ENCODE measurements at regions not wholly inside any gene's neighbourhood (a gene's known extent, or its start where the extent isn't known, plus 50 kb on each side); places are given as distances from the start of the nearest gene placed in this dataset.

GRCh38 chr2:16784652-16785051 lies 119.0 kb upstream of the CYRIA start (continued):
- TF ChIP-seq EGR1 (IDR thresholded peaks at IDR 0.05; ENCODE audit: low read depth) (no peak), YY1 (IDR thresholded peaks at IDR 0.05; ENCODE audit: extremely low read depth, insufficient replicate concordance, low read depth, low read length) (no peak), ELF1 (IDR thresholded peaks at IDR 0.05; ENCODE audit: borderline replicate concordance, low read depth) (no peak), SRF (IDR thresholded peaks at IDR 0.05; ENCODE audit: low read depth) (no peak), FOSL1 (IDR thresholded peaks at IDR 0.05; ENCODE audit: low read depth) (no peak), SIN3A (IDR thresholded peaks at IDR 0.05; ENCODE audit: low read depth) (no peak), CEBPB (IDR thresholded peaks at IDR 0.05; ENCODE audit: low read depth) (no peak)

- no peaks in the 10 kb centered on the region for H3K4me1 ChIP-seq (ENCODE audit: control insufficient read depth in 1 of 2, insufficient read depth in 2 of 2, low read length in 2 of 2)
Observed at GRCh38 chr2:16777123-16777870, 111.7 kb upstream of the CYRIA start.

GRCh38 chr2:16775899-16776231 lies 110.2 kb upstream of the CYRIA start:
- Histone ChIP-seq H3K36me3 (ENCODE audit: control insufficient read depth in 1 of 2, insufficient read depth in 2 of 2, low read length in 2 of 2) (no peaks in the 10 kb centered on the region), H4K20me1 (ENCODE audit: insufficient read depth) (no peaks in the 10 kb centered on the region), H3K4me1 (ENCODE audit: control insufficient read depth in 1 of 2, insufficient read depth in 2 of 2, low read length in 2 of 2) (no peaks in the 10 kb centered on the region), H3K4me2 (ENCODE audit: low read length) (no peak overlapping the region), H3K9me3 (ENCODE audit: control insufficient read depth in 1 of 2, insufficient read depth in 1 of 2, low read depth in 1 of 2, low read length in 2 of 2) (no peaks in the 10 kb centered on the region), H3K27ac (ENCODE audit: low read depth, low read length) (no peak overlapping the region), H3K27me3 (ENCODE audit: insufficient read depth, low read length) (peaks cover 6% of the 10 kb centered on the region; the same call in 1 of the 2 replicates), H3K9me2 (ENCODE audit: insufficient read depth) (no peaks in the 10 kb centered on the region), H2AFZ (ENCODE audit: low read depth, low read length, poor library complexity, severe bottlenecking) (no peak overlapping the region), H3K9ac (ENCODE audit: low read length) (no peak overlapping the region), H3K4me3 (replicated peaks in 1 of 2; ENCODE audit: low read depth in 1 of 2, low read length in 2 of 2) (no peak overlapping the region), H3K79me2 (ENCODE audit: insufficient read depth, low read length) (no peaks in the 10 kb centered on the region)
- DNase-seq (ENCODE audit: low read depth, low spot score) (no peak), ATAC-seq (no peak)
- ChIA-PET CTCF (interaction anchor here (0.7 to 2.0 kb wide), 3 partner anchors 534 to 896 kb away, joined by 3 to 9 read pairs (median 4); no protein-coding TSS in a partner anchor), POLR2A (no interaction called here), RAD21 (ENCODE audit: low non-redundant PET in 1 of 2, low total read pairs in 2 of 2, uncharacterized antibody in 2 of 2, unreplicated experiment in 2 of 2) (no interaction called here)
- BruUV-seq (replicated peaks): no TSS peak
- TF ChIP-seq EZH2 (IDR thresholded peaks at IDR 0.05): no peak
- no peak for TF ChIP-seq ATF3 (IDR thresholded peaks at IDR 0.05)
- no peak for TF ChIP-seq JUND (IDR thresholded peaks at IDR 0.05)
- no peak for TF ChIP-seq ZBTB33 (IDR thresholded peaks at IDR 0.05; ENCODE audit: extremely low read depth, insufficient replicate concordance, low read length)
- no peak for TF ChIP-seq ZFX (IDR thresholded peaks at IDR 0.05)
- TF ChIP-seq SRF (IDR thresholded peaks at IDR 0.05; ENCODE audit: low read depth): no peak
- TF ChIP-seq FOSL1 (IDR thresholded peaks at IDR 0.05; ENCODE audit: low read depth): no peak
- no peak for TF ChIP-seq TCF7L2 (IDR thresholded peaks at IDR 0.05; ENCODE audit: borderline replicate concordance, extremely low read depth, insufficient read depth, insufficient read length)
- TF ChIP-seq SP1 (IDR thresholded peaks at IDR 0.05; ENCODE audit: low read depth): no peak
- TF ChIP-seq RAD21 (IDR thresholded peaks at IDR 0.05; ENCODE audit: low read depth): no peak
- intact Hi-C loops (cut with micrococcal nuclease): loop anchor here (2.0 kb wide), 2 partner anchors 373 to 797 kb away; no protein-coding TSS in a partner anchor

More at GRCh38 chr2:16777123-16777870, 111.7 kb upstream of the CYRIA start:
- no TSS peak for BruUV-seq (replicated peaks)
- no peaks in the 10 kb centered on the region for H3K9me2 ChIP-seq (ENCODE audit: insufficient read depth)
- H4K20me1 ChIP-seq (ENCODE audit: insufficient read depth): no peaks in the 10 kb centered on the region
- POLR2A ChIA-PET: no interaction called here
- no peak overlapping the region for H3K4me2 ChIP-seq (ENCODE audit: low read length)
- no peak overlapping the region for H3K4me3 ChIP-seq (replicated peaks in 1 of 2; ENCODE audit: low read depth in 1 of 2, low read length in 2 of 2)
- H3K27ac ChIP-seq (ENCODE audit: low read depth, low read length): no peak overlapping the region
- no peaks in the 10 kb centered on the region for H3K27me3 ChIP-seq (ENCODE audit: insufficient read depth, low read length)
- intact Hi-C loops (cut with micrococcal nuclease): no loop called here
- no peak for DNase-seq (ENCODE audit: low read depth, low spot score)
- TF ChIP-seq RAD21 (IDR thresholded peaks at IDR 0.05; ENCODE audit: low read depth): no peak
- TF ChIP-seq ELF1 (IDR thresholded peaks at IDR 0.05; ENCODE audit: borderline replicate concordance, low read depth): no peak
- TF ChIP-seq YY1 (IDR thresholded peaks at IDR 0.05; ENCODE audit: extremely low read depth, insufficient replicate concordance, low read depth, low read length): no peak
- TF ChIP-seq EZH2phosphoT487 (IDR thresholded peaks at IDR 0.05; ENCODE audit: borderline replicate concordance): no peak
- H3K79me2 ChIP-seq (ENCODE audit: insufficient read depth, low read length): no peaks in the 10 kb centered on the region
- H2AFZ ChIP-seq (ENCODE audit: low read depth, low read length, poor library complexity, severe bottlenecking): no peak overlapping the region
- no peaks in the 10 kb centered on the region for H3K9me3 ChIP-seq (ENCODE audit: control insufficient read depth in 1 of 2, insufficient read depth in 1 of 2, low read depth in 1 of 2, low read length in 2 of 2)
- ATAC-seq: no peak
- H3K36me3 ChIP-seq (ENCODE audit: control insufficient read depth in 1 of 2, insufficient read depth in 2 of 2, low read length in 2 of 2): no peaks in the 10 kb centered on the region
- CTCF ChIA-PET: no interaction called here
- H3K9ac ChIP-seq (ENCODE audit: low read length): no peak overlapping the region
- RAD21 ChIA-PET (ENCODE audit: low non-redundant PET in 1 of 2, low total read pairs in 2 of 2, uncharacterized antibody in 2 of 2, unreplicated experiment in 2 of 2): no interaction called here

Measured in HCT116 (cell line).